HG03558 (cell line): ENCODE measurements at regions not wholly inside any gene's neighbourhood (a gene's known extent, or its start where the extent isn't known, plus 50 kb on each side); places are given as distances from the start of the nearest gene placed in this dataset.
"Not testable (repeated sequence)": the region's sequence is repeated elsewhere in the genome, so short reads cannot be mapped to it uniquely, and the experiment has no call there.

Experiments
- ATAC-seq: cut with Tn5 transposase; IDR thresholded peaks from one replicate; pipeline ENCODE4 v1.9.1; 2021; ENCODE audit warnings: moderate number of reproducible peaks; ENCODE audit not compliant: unreplicated experiment; ENCODE audit errors: extremely low read depth

GRCh38 chr20:1761116-1761515 lies 103.5 kb upstream of the SIRPG start:
- ATAC-seq = no peak

- ATAC-seq = no peak
Observed at GRCh38 chr20:1758765-1759164, 101.2 kb upstream of the SIRPG start.

- ATAC-seq = no peak
Observed at GRCh38 chr20:1757606-1758512, 100.3 kb upstream of the SIRPG start.

GRCh38 chr20:1757072-1757471 lies 99.5 kb upstream of the SIRPG start:
- no peak for ATAC-seq

- ATAC-seq = no peak
Observed at GRCh38 chr20:1754749-1755148, 97.2 kb upstream of the SIRPG start.

- ATAC-seq = no peak
Observed at GRCh38 chr20:1754306-1754705, 96.7 kb upstream of the SIRPG start.

GRCh38 chr20:1752045-1752444 lies 94.5 kb upstream of the SIRPG start:
- no peak for ATAC-seq

GRCh38 chr20:1748777-1749176 lies 91.2 kb upstream of the SIRPG start:
- ATAC-seq = no peak

GRCh38 chr20:1747953-1748577 lies 90.5 kb upstream of the SIRPG start:
- ATAC-seq = no peak

- ATAC-seq = not testable (repeated sequence)
Observed at GRCh38 chr20:1742049-1742434, 84.5 kb upstream of the SIRPG start.

- ATAC-seq = no peak
Observed at GRCh38 chr20:1741309-1742048, 83.9 kb upstream of the SIRPG start.

GRCh38 chr20:1737134-1737533 lies 79.6 kb upstream of the SIRPG start:
- ATAC-seq = no peak

- no peak for ATAC-seq
Observed at GRCh38 chr20:1735417-1736089, 78.0 kb upstream of the SIRPG start.

GRCh38 chr20:1734269-1734858 lies 76.8 kb upstream of the SIRPG start:
- ATAC-seq = no peak

GRCh38 chr20:1731828-1732375 lies 74.3 kb upstream of the SIRPG start:
- ATAC-seq = not testable (repeated sequence)

- ATAC-seq = not testable (repeated sequence)
Observed at GRCh38 chr20:1730981-1731711, 73.6 kb upstream of the SIRPG start.

- not testable (repeated sequence) for ATAC-seq
Observed at GRCh38 chr20:1727303-1727702, 69.7 kb upstream of the SIRPG start.

- no peak for ATAC-seq
Observed at GRCh38 chr20:1724901-1725300, 67.3 kb upstream of the SIRPG start.

- no peak for ATAC-seq
Observed at GRCh38 chr20:1722513-1723050, 65.0 kb upstream of the SIRPG start.
